Hepatocyte (in vitro differentiated cells): ENCODE measurements at regions not wholly inside any gene's neighbourhood (a gene's known extent, or its start where the extent isn't known, plus 50 kb on each side); places are given as distances from the start of the nearest gene placed in this dataset.

Source experiments
- DNase-seq: peaks from one replicate; pipeline ENCODE4 v3.0.0-alpha.2; 2016; ENCODE audit warnings: low spot score
- H2AFZ ChIP-seq: fragments of 200-600 bp; sonication (generic); 2 replicates; pipeline ENCODE4 v1.6.0; 2016; ENCODE audit warnings: antibody characterized with exemption, mild to moderate bottlenecking
- H3K27ac ChIP-seq: fragments of 200-600 bp; sonication (generic); 2 replicates; pipeline ENCODE4 v1.5.1; 2016; ENCODE audit warnings: mild to moderate bottlenecking
- H3K27me3 ChIP-seq: fragments of 200-600 bp; sonication (generic); 2 replicates; pipeline ENCODE4 v1.6.1; 2016
- H3K36me3 ChIP-seq: fragments of 200-600 bp; sonication (generic); replicated peaks from 2 replicates; pipeline ENCODE4 v1.5.1; 2016; ENCODE audit warnings: low read depth; ENCODE audit not compliant: insufficient read depth
- H3K4me1 ChIP-seq: fragments of 200-600 bp; sonication (generic); 2 replicates; pipeline ENCODE4 v1.5.1; 2016; ENCODE audit warnings: mild to moderate bottlenecking, moderate library complexity; ENCODE audit not compliant: insufficient read depth
- H3K4me2 ChIP-seq: fragments of 200-600 bp; sonication (generic); 2 replicates; pipeline ENCODE4 v1.6.0; 2016
- H3K4me3 ChIP-seq: fragments of 200-600 bp; sonication (generic); 2 replicates; pipeline ENCODE4 v1.5.1; 2016; ENCODE audit warnings: mild to moderate bottlenecking
- H3K79me2 ChIP-seq: fragments of 200-600 bp; sonication (generic); 2 replicates; pipeline ENCODE4 v1.6.0; 2017; ENCODE audit warnings: mild to moderate bottlenecking
- H3K9me2 ChIP-seq: fragments of 200-600 bp; sonication (generic); replicated peaks from 2 replicates; pipeline ENCODE4 v1.6.0; 2017; ENCODE audit warnings: mild to moderate bottlenecking; ENCODE audit not compliant: insufficient read depth
- H3K9me3 ChIP-seq: fragments of 200-600 bp; sonication (generic); 2 replicates; pipeline ENCODE4 v1.5.1; 2016; ENCODE audit warnings: low read depth, mild to moderate bottlenecking
- H4K20me1 ChIP-seq: fragments of 200-600 bp; sonication (generic); 2 replicates; pipeline ENCODE4 v1.6.0; 2016; ENCODE audit warnings: mild to moderate bottlenecking; ENCODE audit not compliant: insufficient read depth, poor library complexity, severe bottlenecking
- CTCF ChIP-seq: fragments of 200-600 bp; sonication (generic); IDR thresholded peaks from 2 replicates; pipeline ENCODE4 v1.5.1; 2016; ENCODE audit warnings: antibody characterized with exemption, mild to moderate bottlenecking; ENCODE audit not compliant: poor library complexity
- EZH2 ChIP-seq: fragments of 200-600 bp; sonication (generic); IDR thresholded peaks from 2 replicates; pipeline ENCODE4 v1.6.1; 2016; ENCODE audit warnings: antibody characterized with exemption, mild to moderate bottlenecking, borderline replicate concordance
- EZH2phosphoT487 ChIP-seq: fragments of 200-600 bp; sonication (generic); IDR thresholded peaks from one replicate; pipeline ENCODE4 v1.6.1; 2018; ENCODE audit warnings: antibody characterized with exemption, mild to moderate bottlenecking, low read depth, moderate library complexity; ENCODE audit not compliant: unreplicated experiment, severe bottlenecking
- WGBS: methylation state at CpG from one replicate; pipeline ENCODE4 v1.1.6; 2016; ENCODE audit warnings: low lambda C conversion rate; ENCODE audit errors: missing lambda C conversion rate; 5-methylcytosine and 5-hydroxymethylcytosine counted together

GRCh38 chr13:44021422-44021821 lies 141.7 kb downstream of the LACC1 start:
- Histone ChIP-seq H3K9me2 (no peaks in the 10 kb centered on the region), H2AFZ (no peak overlapping the region), H4K20me1 (no peaks in the 10 kb centered on the region), H3K9me3 (no peaks in the 10 kb centered on the region), H3K36me3 (no peaks in the 10 kb centered on the region), H3K27me3 (no peaks in the 10 kb centered on the region), H3K4me3 (no peak overlapping the region), H3K4me1 (no peaks in the 10 kb centered on the region), H3K27ac (no peak overlapping the region), H3K79me2 (no peaks in the 10 kb centered on the region), H3K4me2 (no peak overlapping the region)
- DNase-seq = no peak
- WGBS = 75% methylated on average over 3 of the region's 3 CpGs
- TF ChIP-seq EZH2 (no peak), CTCF (no peak), EZH2phosphoT487 (no peak)

- 74% methylated on average over 2 of the region's 2 CpGs for WGBS
- no peaks in the 10 kb centered on the region for H3K4me1 ChIP-seq
These were observed 142.5 kb downstream of the LACC1 start for GRCh38 chr13:44022196-44022595.

GRCh38 chr13:44024167-44024845 lies 144.6 kb downstream of the LACC1 start:
- Histone ChIP-seq H3K4me2 (no peak overlapping the region), H3K4me3 (no peak overlapping the region), H3K9me3 (no peaks in the 10 kb centered on the region), H4K20me1 (no peaks in the 10 kb centered on the region), H3K9me2 (no peaks in the 10 kb centered on the region), H3K27ac (no peak overlapping the region), H3K36me3 (no peaks in the 10 kb centered on the region), H3K27me3 (no peaks in the 10 kb centered on the region), H2AFZ (no peak overlapping the region), H3K79me2 (no peaks in the 10 kb centered on the region), H3K4me1 (no peaks in the 10 kb centered on the region)
- 74% methylated on average over 5 of the region's 5 CpGs for WGBS
- TF ChIP-seq CTCF = no peak
- TF ChIP-seq EZH2 = no peak
- no peak for TF ChIP-seq EZH2phosphoT487
- no peak for DNase-seq

More at GRCh38 chr13:44022196-44022595, 142.5 kb downstream of the LACC1 start:
- no peak overlapping the region for H3K27ac ChIP-seq
- H3K4me2 ChIP-seq = no peak overlapping the region
- no peaks in the 10 kb centered on the region for H3K36me3 ChIP-seq
- no peak overlapping the region for H3K4me3 ChIP-seq
- no peak for DNase-seq
- no peaks in the 10 kb centered on the region for H3K9me2 ChIP-seq
- no peak overlapping the region for H2AFZ ChIP-seq
- TF ChIP-seq CTCF = no peak
- TF ChIP-seq EZH2phosphoT487 = no peak
- TF ChIP-seq EZH2 = no peak
- no peaks in the 10 kb centered on the region for H3K9me3 ChIP-seq
- no peaks in the 10 kb centered on the region for H3K27me3 ChIP-seq
- no peaks in the 10 kb centered on the region for H3K79me2 ChIP-seq
- H4K20me1 ChIP-seq = no peaks in the 10 kb centered on the region

DNA sequence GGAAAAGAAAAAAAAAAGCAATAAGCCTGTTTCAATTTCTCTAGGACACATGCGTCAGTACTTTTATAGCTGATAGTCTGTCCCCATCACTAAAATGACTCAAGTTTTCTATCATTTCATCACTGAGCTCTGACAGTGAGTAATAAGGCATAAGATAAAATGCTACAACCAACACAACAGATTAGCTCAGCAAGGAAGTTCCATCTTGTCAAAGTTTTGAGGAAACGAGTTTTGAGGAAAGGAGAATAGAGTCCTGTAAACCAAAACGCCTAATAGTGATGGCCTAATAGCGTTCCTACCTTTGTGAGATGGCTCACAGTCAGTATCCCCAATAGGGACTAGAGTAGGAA lies 145.1 kb downstream of the LACC1 start:
- H3K27ac ChIP-seq = no peak overlapping the region
- no peaks in the 10 kb centered on the region for H3K9me2 ChIP-seq
- no peaks in the 10 kb centered on the region for H3K9me3 ChIP-seq
- no peaks in the 10 kb centered on the region for H3K79me2 ChIP-seq
- no peak overlapping the region for H2AFZ ChIP-seq
- no peak overlapping the region for H3K4me3 ChIP-seq
- no peak for DNase-seq
- H4K20me1 ChIP-seq = no peaks in the 10 kb centered on the region
- no peaks in the 10 kb centered on the region for H3K36me3 ChIP-seq
- no peaks in the 10 kb centered on the region for H3K4me1 ChIP-seq
- 51% methylated on average over 4 of the region's 4 CpGs for WGBS
- no peak overlapping the region for H3K4me2 ChIP-seq
- H3K27me3 ChIP-seq = no peaks in the 10 kb centered on the region
- no peak for TF ChIP-seq EZH2phosphoT487
- no peak for TF ChIP-seq CTCF
- no peak for TF ChIP-seq EZH2
